Medulla oblongata (tissue), 1 donor: ENCODE measurements at regions not wholly inside any gene's neighbourhood (a gene's known extent, or its start where the extent isn't known, plus 50 kb on each side); places are given as distances from the start of the nearest gene placed in this dataset.

Experiments used
- DNase-seq: peaks from one replicate; pipeline ENCODE4 v3.0.0-alpha.2; 2015; ENCODE audit errors: extremely low spot score

- DNase-seq: no peak
Observed at GRCh38 chr5:56588131-56588487, 227.2 kb upstream of the MAP3K1 start.

- DNase-seq: no peak
Observed at GRCh38 chr5:56587381-56588130, 227.8 kb upstream of the MAP3K1 start.

GRCh38 chr5:56585999-56586691, 229.2 kb upstream of the MAP3K1 start:
- peak; percentile 20 for DNase-seq

- no peak for DNase-seq
Observed at GRCh38 chr5:56585461-56585860, 229.9 kb upstream of the MAP3K1 start.

- no peak for DNase-seq
Observed at GRCh38 chr5:56581426-56581825, 233.9 kb upstream of the MAP3K1 start.

GRCh38 chr5:56580864-56581263, 234.5 kb upstream of the MAP3K1 start:
- peak; percentile 23 for DNase-seq

GRCh38 chr5:56575821-56576220, 239.5 kb upstream of the MAP3K1 start:
- no peak for DNase-seq

GRCh38 chr5:56574778-56575177, 240.6 kb upstream of the MAP3K1 start:
- DNase-seq: no peak

GRCh38 chr5:56569566-56569965, 245.8 kb upstream of the MAP3K1 start:
- no peak for DNase-seq

GRCh38 chr5:56569076-56569475, 246.3 kb upstream of the MAP3K1 start:
- DNase-seq: no peak

- DNase-seq: no peak
Observed at GRCh38 chr5:56567278-56567677, 248.1 kb upstream of the MAP3K1 start.

GRCh38 chr5:56566374-56567249, 248.7 kb upstream of the MAP3K1 start:
- no peak for DNase-seq

GRCh38 chr5:56565644-56566043, 249.7 kb upstream of the MAP3K1 start:
- peak; percentile 60 for DNase-seq

- DNase-seq: no peak
Observed at GRCh38 chr5:56565283-56565615, 250.1 kb upstream of the MAP3K1 start.

- DNase-seq: no peak
Observed at GRCh38 chr5:56564541-56565282, 250.6 kb upstream of the MAP3K1 start.

GRCh38 chr5:56561455-56561854, 253.9 kb upstream of the MAP3K1 start:
- no peak for DNase-seq

GRCh38 chr5:56558131-56558745, 257.1 kb upstream of the MAP3K1 start:
- no peak for DNase-seq

- DNase-seq: no peak
Observed at GRCh38 chr5:56557198-56557597, 258.2 kb upstream of the MAP3K1 start.

GRCh38 chr5:56552612-56553268, 262.6 kb upstream of the MAP3K1 start:
- DNase-seq: no peak

GRCh38 chr5:56550227-56550626, 265.1 kb upstream of the MAP3K1 start:
- DNase-seq: no peak
